ENCODE measurements at regions not wholly inside any gene's neighbourhood (a gene's known extent, or its start where the extent isn't known, plus 50 kb on each side); places are given as distances from the start of the nearest gene placed in this dataset.

DNA sequence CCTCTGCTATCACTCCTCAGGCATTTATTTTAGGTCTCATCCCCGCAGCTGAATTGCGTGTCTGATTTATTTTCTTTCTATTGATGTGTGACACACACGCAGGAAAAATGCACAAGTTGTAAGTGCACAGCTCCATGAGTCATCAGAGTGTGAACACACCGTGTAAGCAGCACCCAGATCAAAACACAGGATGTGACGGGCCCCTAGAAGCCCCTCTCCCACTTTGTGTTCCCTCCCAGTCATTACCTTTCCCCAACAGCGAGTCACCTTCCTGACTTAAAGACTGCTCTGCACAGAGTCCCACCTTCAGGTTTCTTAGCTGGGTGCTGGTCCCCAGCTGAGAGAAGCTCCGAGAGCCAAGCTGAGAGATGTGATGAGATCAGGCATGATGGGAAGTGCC, 436.7 kb downstream of the MID1IP1 start:
- Histone ChIP-seq H3K27me3 (ENCODE audit: control insufficient read depth in 3 of 3, insufficient read depth in 3 of 3, low read length in 3 of 3) (peaks cover 0 to 4% (median 0%) of the 10 kb centered on the region in 3 donors), H3K9ac (ENCODE audit: low read depth in 1 of 3, low read length in 3 of 3) (no peak overlapping the region), H3K27ac (ENCODE audit: low read depth, low read length) (no peak overlapping the region), H3K36me3 (ENCODE audit: control insufficient read depth in 3 of 3, insufficient read depth in 3 of 3, low read length in 3 of 3) (no peaks in the 10 kb centered on the region), H3K4me3 (ENCODE audit: low read length in 3 of 3) (no peak overlapping the region), H3K9me3 (ENCODE audit: control insufficient read depth in 3 of 3, low read length in 3 of 3) (no peaks in the 10 kb centered on the region), H3K4me1 (ENCODE audit: control insufficient read depth in 3 of 3, insufficient read depth in 3 of 3, low read length in 3 of 3) (no peaks in the 10 kb centered on the region)

DNA sequence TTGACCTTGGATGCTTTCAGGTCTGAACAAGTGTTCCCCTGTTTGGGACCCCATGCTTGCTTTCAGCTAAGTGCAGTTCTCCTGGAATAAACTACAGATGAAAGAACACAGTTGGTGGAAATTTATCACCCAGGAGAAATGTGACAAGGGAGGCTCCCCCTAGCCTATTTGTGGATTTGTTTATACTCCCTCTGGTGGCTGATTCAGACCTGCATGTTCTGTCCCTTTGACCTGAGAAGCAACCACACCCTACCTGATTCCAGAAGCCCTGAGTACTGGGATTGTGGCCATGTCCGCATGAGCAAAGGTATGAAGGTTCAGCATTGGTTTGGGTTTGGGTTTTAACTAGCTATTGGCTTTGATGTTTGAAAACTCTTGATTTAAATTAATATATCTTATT, 440.9 kb downstream of the MID1IP1 start:
- H3K27me3 ChIP-seq (ENCODE audit: control insufficient read depth in 3 of 3, insufficient read depth in 3 of 3, low read length in 3 of 3), result peaks cover 0 to 2% (median 0%) of the 10 kb centered on the region in 3 donors
- H3K4me1 ChIP-seq (ENCODE audit: control insufficient read depth in 3 of 3, insufficient read depth in 3 of 3, low read length in 3 of 3), result no peaks in the 10 kb centered on the region
- H3K9me3 ChIP-seq (ENCODE audit: control insufficient read depth in 3 of 3, low read length in 3 of 3), result no peaks in the 10 kb centered on the region
- H3K4me3 ChIP-seq (ENCODE audit: low read length in 3 of 3), result no peak overlapping the region
- H3K9ac ChIP-seq (ENCODE audit: low read depth in 1 of 3, low read length in 3 of 3), result no peak overlapping the region
- H3K36me3 ChIP-seq (ENCODE audit: control insufficient read depth in 3 of 3, insufficient read depth in 3 of 3, low read length in 3 of 3), result no peaks in the 10 kb centered on the region
- no peak overlapping the region for H3K27ac ChIP-seq (ENCODE audit: low read depth, low read length)

DNA sequence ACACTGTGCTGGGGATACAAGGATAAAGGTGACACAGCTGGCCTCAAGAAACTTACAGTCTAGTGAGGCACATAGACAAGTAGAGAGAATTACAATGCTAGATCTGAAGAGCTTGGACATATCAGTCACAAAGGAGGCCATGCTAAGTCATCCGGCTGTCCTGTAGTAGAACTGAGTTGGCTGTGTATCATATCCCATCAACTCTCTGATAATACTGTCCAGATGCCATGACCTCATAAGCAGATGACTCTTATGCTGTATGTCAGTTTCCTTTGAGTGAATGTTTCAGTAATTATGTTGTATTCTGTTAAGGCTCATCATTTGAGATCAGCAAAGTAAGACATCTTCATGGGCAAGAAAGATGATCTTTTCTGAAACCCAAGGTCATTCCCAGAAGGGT, 442.9 kb downstream of the MID1IP1 start:
- H3K4me3 ChIP-seq (ENCODE audit: low read length in 3 of 3), result no peak overlapping the region
- H3K27me3 ChIP-seq (ENCODE audit: control insufficient read depth in 3 of 3, insufficient read depth in 3 of 3, low read length in 3 of 3), result no peaks in the 10 kb centered on the region
- no peak overlapping the region for H3K27ac ChIP-seq (ENCODE audit: low read depth, low read length)
- H3K9me3 ChIP-seq (ENCODE audit: control insufficient read depth in 3 of 3, low read length in 3 of 3), result no peaks in the 10 kb centered on the region
- no peaks in the 10 kb centered on the region for H3K36me3 ChIP-seq (ENCODE audit: control insufficient read depth in 3 of 3, insufficient read depth in 3 of 3, low read length in 3 of 3)
- H3K4me1 ChIP-seq (ENCODE audit: control insufficient read depth in 3 of 3, insufficient read depth in 3 of 3, low read length in 3 of 3), result no peaks in the 10 kb centered on the region
- H3K9ac ChIP-seq (ENCODE audit: low read depth in 1 of 3, low read length in 3 of 3), result no peak overlapping the region

DNA sequence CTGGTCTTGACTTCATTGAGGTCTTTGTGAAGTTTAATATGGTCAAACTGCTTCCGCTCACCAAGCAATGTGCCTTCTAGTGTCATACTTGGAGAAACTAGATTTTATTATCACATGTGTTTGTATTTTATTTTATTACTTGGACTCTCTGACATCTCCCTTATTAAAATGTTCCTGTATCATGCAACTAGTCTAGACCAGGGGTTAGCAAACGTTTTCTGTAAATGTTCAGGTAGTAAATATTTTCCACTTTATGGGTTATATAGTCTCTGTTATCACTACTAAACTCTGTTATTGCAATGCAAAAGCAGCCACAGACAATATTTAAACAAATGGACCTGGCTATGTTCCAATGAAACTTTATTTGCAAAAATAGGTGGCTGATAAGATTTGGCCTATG, 443.8 kb downstream of the MID1IP1 start:
- Histone ChIP-seq H3K4me1 (ENCODE audit: control insufficient read depth in 3 of 3, insufficient read depth in 3 of 3, low read length in 3 of 3) (no peaks in the 10 kb centered on the region), H3K9ac (ENCODE audit: low read depth in 1 of 3, low read length in 3 of 3) (no peak overlapping the region), H3K27me3 (ENCODE audit: control insufficient read depth in 3 of 3, insufficient read depth in 3 of 3, low read length in 3 of 3) (no peaks in the 10 kb centered on the region), H3K27ac (ENCODE audit: low read depth, low read length) (no peak overlapping the region), H3K36me3 (ENCODE audit: control insufficient read depth in 3 of 3, insufficient read depth in 3 of 3, low read length in 3 of 3) (no peaks in the 10 kb centered on the region), H3K9me3 (ENCODE audit: control insufficient read depth in 3 of 3, low read length in 3 of 3) (no peaks in the 10 kb centered on the region), H3K4me3 (ENCODE audit: low read length in 3 of 3) (no peak overlapping the region)

DNA sequence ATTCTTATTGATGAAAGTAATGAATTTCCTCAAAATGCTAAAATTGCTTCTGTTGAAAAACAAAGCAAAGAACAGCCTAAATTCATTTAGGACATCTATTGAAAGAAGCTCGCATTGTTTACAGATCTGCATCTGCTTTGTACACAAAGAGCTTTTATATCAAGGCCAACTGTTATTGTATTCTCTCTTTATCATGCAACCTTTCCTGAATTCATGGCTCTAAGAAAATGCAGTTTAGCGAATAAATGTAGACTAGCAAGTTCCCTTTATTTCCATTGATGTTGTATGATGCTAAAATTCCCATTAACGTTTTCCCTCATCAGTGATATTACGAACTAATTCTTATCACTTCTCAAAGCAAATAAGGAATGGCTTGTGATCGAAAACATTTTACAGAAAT, 446.3 kb downstream of the MID1IP1 start:
- H3K4me3 ChIP-seq (ENCODE audit: low read length in 3 of 3), result no peak overlapping the region
- H3K9ac ChIP-seq (ENCODE audit: low read depth in 1 of 3, low read length in 3 of 3), result no peak overlapping the region
- H3K4me1 ChIP-seq (ENCODE audit: control insufficient read depth in 3 of 3, insufficient read depth in 3 of 3, low read length in 3 of 3), result no peaks in the 10 kb centered on the region
- H3K9me3 ChIP-seq (ENCODE audit: control insufficient read depth in 3 of 3, low read length in 3 of 3), result no peaks in the 10 kb centered on the region
- no peaks in the 10 kb centered on the region for H3K36me3 ChIP-seq (ENCODE audit: control insufficient read depth in 3 of 3, insufficient read depth in 3 of 3, low read length in 3 of 3)
- no peak overlapping the region for H3K27ac ChIP-seq (ENCODE audit: low read depth, low read length)
- H3K27me3 ChIP-seq (ENCODE audit: control insufficient read depth in 3 of 3, insufficient read depth in 3 of 3, low read length in 3 of 3), result no peaks in the 10 kb centered on the region

DNA sequence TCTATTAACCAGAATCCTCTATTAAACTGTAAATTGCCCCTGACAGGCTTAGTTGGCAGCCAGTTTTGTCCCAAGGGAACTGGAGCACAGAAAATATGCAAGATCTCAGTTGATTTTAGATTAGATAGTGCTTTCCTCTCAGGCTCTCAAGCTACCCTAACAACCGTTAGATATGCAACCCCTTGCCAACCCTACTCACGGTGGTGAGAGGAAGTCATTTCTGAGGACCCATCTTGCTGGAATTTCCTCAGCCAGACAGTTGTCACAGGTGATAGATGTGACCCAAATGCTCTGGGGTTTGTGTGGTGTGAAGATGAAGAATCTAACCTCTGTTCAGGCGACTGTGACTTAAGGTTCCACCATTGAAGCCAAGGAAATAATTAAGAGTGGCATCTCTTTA, 447.1 kb downstream of the MID1IP1 start:
- no peaks in the 10 kb centered on the region for H3K27me3 ChIP-seq (ENCODE audit: control insufficient read depth in 3 of 3, insufficient read depth in 3 of 3, low read length in 3 of 3)
- H3K36me3 ChIP-seq (ENCODE audit: control insufficient read depth in 3 of 3, insufficient read depth in 3 of 3, low read length in 3 of 3), result no peaks in the 10 kb centered on the region
- no peak overlapping the region for H3K9ac ChIP-seq (ENCODE audit: low read depth in 1 of 3, low read length in 3 of 3)
- H3K4me1 ChIP-seq (ENCODE audit: control insufficient read depth in 3 of 3, insufficient read depth in 3 of 3, low read length in 3 of 3), result no peaks in the 10 kb centered on the region
- no peak overlapping the region for H3K4me3 ChIP-seq (ENCODE audit: low read length in 3 of 3)
- no peaks in the 10 kb centered on the region for H3K9me3 ChIP-seq (ENCODE audit: control insufficient read depth in 3 of 3, low read length in 3 of 3)
- no peak overlapping the region for H3K27ac ChIP-seq (ENCODE audit: low read depth, low read length)

DNA sequence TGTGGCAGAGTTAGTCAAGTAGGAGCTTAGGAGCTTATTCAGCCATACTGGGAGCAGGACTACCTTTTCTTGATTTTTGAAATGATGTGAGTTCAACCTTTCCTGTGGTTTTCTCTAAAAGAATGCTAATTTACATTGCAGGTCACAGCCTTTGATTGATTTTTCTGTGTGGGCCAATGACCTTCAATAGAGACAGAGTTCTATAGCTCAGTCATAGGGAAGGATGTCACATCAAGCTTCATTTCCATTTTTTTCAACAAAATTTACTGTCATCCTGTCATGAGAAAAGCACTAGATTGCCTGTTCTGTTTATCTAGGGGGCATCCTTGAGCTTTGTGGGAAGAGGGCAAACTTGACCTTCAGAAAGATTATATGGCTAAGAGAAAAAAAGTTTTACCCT, 448.7 kb downstream of the MID1IP1 start:
- Histone ChIP-seq H3K27ac (ENCODE audit: low read depth, low read length) (no peak overlapping the region), H3K36me3 (ENCODE audit: control insufficient read depth in 3 of 3, insufficient read depth in 3 of 3, low read length in 3 of 3) (no peaks in the 10 kb centered on the region), H3K27me3 (ENCODE audit: control insufficient read depth in 3 of 3, insufficient read depth in 3 of 3, low read length in 3 of 3) (no peaks in the 10 kb centered on the region)

DNA sequence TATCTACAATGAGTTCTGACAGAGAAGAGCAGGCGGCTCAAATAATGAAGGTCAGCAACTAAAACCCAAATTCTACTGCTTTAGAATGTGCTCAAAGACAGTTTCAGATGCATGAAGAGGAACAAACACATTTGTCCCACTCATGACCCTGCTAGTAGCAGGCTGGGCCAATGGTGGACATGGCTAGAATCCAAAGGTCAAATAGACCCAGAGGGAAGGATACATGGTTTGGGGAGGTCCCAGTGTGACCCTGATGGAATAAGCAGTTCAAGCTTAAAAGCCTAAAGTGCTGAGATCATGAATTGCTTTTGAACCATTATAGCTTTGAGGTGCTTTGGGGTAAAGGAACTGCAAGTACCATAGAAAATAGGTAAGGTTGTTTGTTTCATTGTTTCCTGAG, 450.7 kb downstream of the MID1IP1 start:
- no peak overlapping the region for H3K9ac ChIP-seq (ENCODE audit: low read depth in 1 of 3, low read length in 3 of 3)
- H3K4me1 ChIP-seq (ENCODE audit: control insufficient read depth in 3 of 3, insufficient read depth in 3 of 3, low read length in 3 of 3), result no peaks in the 10 kb centered on the region
- no peaks in the 10 kb centered on the region for H3K27me3 ChIP-seq (ENCODE audit: control insufficient read depth in 3 of 3, insufficient read depth in 3 of 3, low read length in 3 of 3)
- no peaks in the 10 kb centered on the region for H3K36me3 ChIP-seq (ENCODE audit: control insufficient read depth in 3 of 3, insufficient read depth in 3 of 3, low read length in 3 of 3)
- no peak overlapping the region for H3K27ac ChIP-seq (ENCODE audit: low read depth, low read length)
- H3K4me3 ChIP-seq (ENCODE audit: low read length in 3 of 3), result no peak overlapping the region
- H3K9me3 ChIP-seq (ENCODE audit: control insufficient read depth in 3 of 3, low read length in 3 of 3), result no peaks in the 10 kb centered on the region

More for the DNA sequence above, 448.7 kb downstream of the MID1IP1 start:
- no peaks in the 10 kb centered on the region for H3K9me3 ChIP-seq (ENCODE audit: control insufficient read depth in 3 of 3, low read length in 3 of 3)
- H3K4me1 ChIP-seq (ENCODE audit: control insufficient read depth in 3 of 3, insufficient read depth in 3 of 3, low read length in 3 of 3), result no peaks in the 10 kb centered on the region
- no peak overlapping the region for H3K4me3 ChIP-seq (ENCODE audit: low read length in 3 of 3)
- no peak overlapping the region for H3K9ac ChIP-seq (ENCODE audit: low read depth in 1 of 3, low read length in 3 of 3)

DNA sequence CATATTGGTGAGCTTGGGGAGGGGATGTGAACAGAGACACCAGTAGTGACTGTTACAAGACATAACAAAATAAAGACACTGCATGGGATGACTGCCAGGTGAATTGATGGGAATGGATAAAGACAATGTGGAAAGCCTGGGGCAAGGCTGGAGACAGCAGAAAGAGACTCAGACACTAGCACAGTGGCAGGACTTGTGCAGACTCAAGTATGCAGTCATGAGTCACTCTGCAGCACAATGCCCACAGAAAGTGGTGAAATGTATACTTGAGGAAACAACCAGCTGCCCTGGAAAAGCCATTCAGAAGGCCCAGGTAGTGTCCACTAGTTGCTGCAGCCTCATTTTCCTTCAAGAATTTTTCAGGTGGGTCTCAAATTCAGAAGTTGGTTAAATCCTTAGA, 452.3 kb downstream of the MID1IP1 start:
- H3K9me3 ChIP-seq (ENCODE audit: control insufficient read depth in 3 of 3, low read length in 3 of 3), result peaks cover 0 to 2% (median 0%) of the 10 kb centered on the region in 3 donors
- no peak overlapping the region for H3K9ac ChIP-seq (ENCODE audit: low read depth in 1 of 3, low read length in 3 of 3)
- H3K4me3 ChIP-seq (ENCODE audit: low read length in 3 of 3), result no peak overlapping the region
- no peaks in the 10 kb centered on the region for H3K27me3 ChIP-seq (ENCODE audit: control insufficient read depth in 3 of 3, insufficient read depth in 3 of 3, low read length in 3 of 3)
- no peaks in the 10 kb centered on the region for H3K4me1 ChIP-seq (ENCODE audit: control insufficient read depth in 3 of 3, insufficient read depth in 3 of 3, low read length in 3 of 3)
- no peaks in the 10 kb centered on the region for H3K36me3 ChIP-seq (ENCODE audit: control insufficient read depth in 3 of 3, insufficient read depth in 3 of 3, low read length in 3 of 3)
- no peak overlapping the region for H3K27ac ChIP-seq (ENCODE audit: low read depth, low read length)

DNA sequence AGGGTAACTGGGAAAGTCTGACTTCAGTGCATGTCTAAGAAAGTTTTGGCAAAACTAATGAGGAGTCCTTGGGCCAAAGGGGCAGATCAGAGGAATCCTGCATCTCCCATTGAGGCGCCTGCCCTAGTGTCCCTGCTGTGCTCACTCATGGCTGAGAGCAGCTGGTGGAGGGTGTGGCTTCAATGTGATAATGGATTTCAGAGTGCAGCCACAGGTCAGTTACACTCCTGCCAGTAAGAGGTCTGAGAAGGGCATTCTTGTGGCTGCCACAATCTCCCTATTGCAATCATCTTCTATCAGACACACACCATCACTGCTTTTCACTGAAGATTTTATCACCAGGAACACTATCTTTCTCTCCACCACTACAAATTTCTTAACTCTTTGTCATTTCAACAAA, 457.1 kb downstream of the MID1IP1 start:
- Histone ChIP-seq H3K27me3 (ENCODE audit: control insufficient read depth in 3 of 3, insufficient read depth in 3 of 3, low read length in 3 of 3) (no peaks in the 10 kb centered on the region), H3K36me3 (ENCODE audit: control insufficient read depth in 3 of 3, insufficient read depth in 3 of 3, low read length in 3 of 3) (no peaks in the 10 kb centered on the region), H3K4me1 (ENCODE audit: control insufficient read depth in 3 of 3, insufficient read depth in 3 of 3, low read length in 3 of 3) (no peaks in the 10 kb centered on the region), H3K4me3 (ENCODE audit: low read length in 3 of 3) (no peak overlapping the region), H3K9me3 (ENCODE audit: control insufficient read depth in 3 of 3, low read length in 3 of 3) (peaks cover 0 to 2% (median 0%) of the 10 kb centered on the region in 3 donors), H3K9ac (ENCODE audit: low read depth in 1 of 3, low read length in 3 of 3) (no peak overlapping the region), H3K27ac (ENCODE audit: low read depth, low read length) (no peak overlapping the region)

DNA sequence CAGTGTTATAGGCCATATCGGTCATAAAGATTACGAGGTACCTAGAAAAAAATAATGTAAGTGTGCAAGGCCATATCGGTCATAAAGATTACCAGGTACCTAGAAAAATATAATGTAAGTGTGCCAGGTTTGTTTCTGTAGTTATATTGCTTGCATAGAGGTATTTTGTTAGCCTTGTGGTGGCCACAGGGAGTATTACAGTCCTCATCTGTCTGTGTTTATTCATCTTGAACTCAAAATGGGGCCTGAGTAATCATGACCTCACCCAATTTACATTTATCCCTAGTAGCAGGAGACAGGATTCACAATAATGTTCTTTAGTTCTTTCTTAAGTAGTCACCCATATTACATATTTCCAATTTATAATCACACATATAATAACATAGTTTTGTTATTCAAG, 459.7 kb downstream of the MID1IP1 start:
- no peaks in the 10 kb centered on the region for H3K27me3 ChIP-seq (ENCODE audit: control insufficient read depth in 3 of 3, insufficient read depth in 3 of 3, low read length in 3 of 3)
- no peaks in the 10 kb centered on the region for H3K4me1 ChIP-seq (ENCODE audit: control insufficient read depth in 3 of 3, insufficient read depth in 3 of 3, low read length in 3 of 3)
- no peaks in the 10 kb centered on the region for H3K36me3 ChIP-seq (ENCODE audit: control insufficient read depth in 3 of 3, insufficient read depth in 3 of 3, low read length in 3 of 3)
- H3K4me3 ChIP-seq (ENCODE audit: low read length in 3 of 3), result no peak overlapping the region
- peaks cover 0 to 2% (median 0%) of the 10 kb centered on the region in 3 donors for H3K9me3 ChIP-seq (ENCODE audit: control insufficient read depth in 3 of 3, low read length in 3 of 3)
- H3K9ac ChIP-seq (ENCODE audit: low read depth in 1 of 3, low read length in 3 of 3), result no peak overlapping the region
- H3K27ac ChIP-seq (ENCODE audit: low read depth, low read length), result no peak overlapping the region

Data from skeletal muscle tissue (tissue), 3 donors.